HG03064 (cell line): ENCODE measurements at regions not wholly inside any gene's neighbourhood (a gene's known extent, or its start where the extent isn't known, plus 50 kb on each side); places are given as distances from the start of the nearest gene placed in this dataset.

Source experiments
- ATAC-seq: cut with Tn5 transposase; IDR thresholded peaks from one replicate; pipeline ENCODE4 v1.9.1; 2021; ENCODE audit warnings: low read depth; ENCODE audit not compliant: unreplicated experiment

- ATAC-seq = no peak
Observed at GRCh38 chr13:31675440-31675953, 63.8 kb upstream of the RXFP2 start.

GRCh38 chr13:31681133-31681532 lies 58.2 kb upstream of the RXFP2 start:
- ATAC-seq = no peak

DNA sequence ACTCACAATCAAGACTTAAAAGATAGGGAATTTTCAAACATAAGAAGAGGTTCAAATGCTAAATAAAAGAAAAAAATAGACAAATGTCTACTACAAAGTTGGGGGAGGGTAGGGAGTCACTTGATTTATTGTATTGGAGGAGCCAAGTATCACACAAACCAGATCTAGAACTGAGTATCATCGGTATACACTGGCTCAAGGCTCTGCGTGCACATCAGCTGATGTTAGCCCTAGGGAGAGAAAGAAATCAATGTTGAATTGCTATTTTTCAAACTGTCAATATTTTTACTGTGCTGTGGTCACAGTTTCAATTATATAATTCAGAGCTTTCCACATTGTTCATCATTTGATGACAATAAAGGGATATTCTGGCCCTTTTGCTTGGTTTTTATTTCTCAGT lies 54.9 kb upstream of the RXFP2 start:
- no peak for ATAC-seq

GRCh38 chr13:31686670-31687425 lies 52.5 kb upstream of the RXFP2 start:
- ATAC-seq = no peak
